Keratinocyte (primary cell): ENCODE measurements at regions not wholly inside any gene's neighbourhood (a gene's known extent, or its start where the extent isn't known, plus 50 kb on each side); places are given as distances from the start of the nearest gene placed in this dataset.

Experiments used
- DNase-seq: peaks from one replicate; pipeline ENCODE4 v3.0.0-alpha.2; 2011; ENCODE audit warnings: low read depth, missing footprints, low spot score
- FAIRE-seq: peaks from 2 replicates; lab custom pipeline; 2011; peaks lifted over from hg19 to GRCh38; lab: Jason Lieb, UNC
- H2AFZ ChIP-seq: 2 replicates; pipeline ENCODE4 v1.6.0; 2012; ENCODE audit warnings: low read length, control low read depth, inconsistent platforms; ENCODE audit not compliant: control insufficient read depth
- H3K27ac ChIP-seq: 2 replicates; pipeline ENCODE4 v1.5.1; 2011; ENCODE audit warnings: low read length; ENCODE audit not compliant: control insufficient read depth, insufficient read depth
- H3K27me3 ChIP-seq: 3 replicates; pipeline ENCODE4 v1.6.0; 2011; ENCODE audit warnings: low read length; ENCODE audit not compliant: control insufficient read depth, insufficient read depth; ENCODE audit errors: extremely low read depth
- H3K36me3 ChIP-seq, 2 experiments: 2 replicates in 1 of 2; 3 replicates in 1 of 2; pipeline ENCODE4 v1.5.1; 2011; ENCODE audit warnings: low read length in 2 of 2, mild to moderate bottlenecking in 1 of 2; ENCODE audit not compliant: control insufficient read depth in 2 of 2, insufficient read depth in 2 of 2; ENCODE audit errors: extremely low read depth in 1 of 2
- H3K4me1 ChIP-seq: 3 replicates; pipeline ENCODE4 v1.5.1; 2011; ENCODE audit warnings: low read length; ENCODE audit not compliant: control insufficient read depth, insufficient read depth; ENCODE audit errors: extremely low read depth
- H3K4me2 ChIP-seq: 3 replicates; pipeline ENCODE4 v1.6.0; 2011; ENCODE audit warnings: low read depth, low read length; ENCODE audit not compliant: control insufficient read depth, insufficient read depth; ENCODE audit errors: extremely low read depth
- H3K4me3 ChIP-seq, 3 experiments: fragments of 200-600 bp in 1 of 3; sonication (generic) in 1 of 3; 2 replicates in 2 of 3; 3 replicates in 1 of 3; pipeline ENCODE4 v1.5.1; 2011 to 2016; ENCODE audit warnings: low read length in 3 of 3, mild to moderate bottlenecking in 3 of 3, control low read depth in 2 of 3, inconsistent platforms in 1 of 3, low read depth in 1 of 3, mixed read lengths in 1 of 3, mixed run types in 1 of 3, moderate library complexity in 1 of 3; ENCODE audit not compliant: control insufficient read depth in 2 of 3, insufficient read depth in 2 of 3; ENCODE audit errors: extremely low read depth in 1 of 3
- H3K79me2 ChIP-seq: 2 replicates; pipeline ENCODE4 v1.6.0; 2012; ENCODE audit warnings: low read length; ENCODE audit not compliant: control insufficient read depth, insufficient read depth
- H3K9ac ChIP-seq: 3 replicates; pipeline ENCODE4 v1.6.0; 2011; ENCODE audit warnings: low read length; ENCODE audit not compliant: control insufficient read depth, insufficient read depth; ENCODE audit errors: extremely low read depth
- H3K9me1 ChIP-seq: 3 replicates; pipeline ENCODE4 v1.6.0; 2011; ENCODE audit warnings: low read length; ENCODE audit not compliant: control insufficient read depth, insufficient read depth; ENCODE audit errors: extremely low read depth
- H3K9me3 ChIP-seq: 2 replicates; pipeline ENCODE4 v1.5.1; 2012; ENCODE audit warnings: low read depth, low read length; ENCODE audit not compliant: control insufficient read depth
- H4K20me1 ChIP-seq: 3 replicates; pipeline ENCODE4 v1.6.0; 2011; ENCODE audit warnings: low read length; ENCODE audit not compliant: control insufficient read depth, insufficient read depth; ENCODE audit errors: extremely low read depth
- CTCF ChIP-seq, 3 experiments: IDR thresholded peaks in 1 of 3; conservative IDR thresholded peaks in 1 of 3; optimal IDR thresholded peaks in 1 of 3; 2 replicates in 2 of 3; 3 replicates in 1 of 3; pipeline versions ENCODE3 to v1.5.1; 2011; ENCODE audit warnings: low read length in 3 of 3, mild to moderate bottlenecking in 3 of 3, moderate library complexity in 2 of 3, control low read depth in 1 of 3, inconsistent platforms in 1 of 3; ENCODE audit not compliant: insufficient read depth in 2 of 3; ENCODE audit errors: extremely low read depth in 1 of 3
- EZH2 ChIP-seq: IDR thresholded peaks from one replicate; pipeline ENCODE4 v1.6.1; 2012; ENCODE audit warnings: inconsistent platforms, mild to moderate bottlenecking, low read length, moderate library complexity
- dilution Hi-C: fragments of 300-500 bp; cut with MboI; formaldehyde crosslinking; loops from one replicate; pipeline ENCODE4 v1.7.0; 2020; ENCODE audit warnings: low sequenced_read_pairs; ENCODE audit not compliant: extremely low pct_ligation_motif_present

- H3K9me1 ChIP-seq = no peaks in the 10 kb centered on the region
- TF ChIP-seq CTCF (optimal IDR thresholded peaks at IDR 0.05 in 1 of 3, IDR thresholded peaks at IDR 0.05 in 1 of 3, conservative IDR thresholded peaks at IDR 0.05 in 1 of 3; ENCODE audit: extremely low read depth in 1 of 3, insufficient read depth in 2 of 3, low read length in 3 of 3) (no peak), EZH2 (no peak)
- no peak overlapping the region for H3K9ac ChIP-seq
- H3K9me3 ChIP-seq = no peaks in the 10 kb centered on the region
- peaks cover 5% of the 10 kb centered on the region for H3K27me3 ChIP-seq
- DNase-seq = no peak
- H4K20me1 ChIP-seq = no peaks in the 10 kb centered on the region
- FAIRE-seq = no peak
- dilution Hi-C loops = no loop called here
- H3K4me1 ChIP-seq = no peaks in the 10 kb centered on the region
- H2AFZ ChIP-seq = no peak overlapping the region
- no peaks in the 10 kb centered on the region for H3K79me2 ChIP-seq
- H3K36me3 ChIP-seq = no peaks in the 10 kb centered on the region
- H3K4me2 ChIP-seq = no peak overlapping the region
- no peak overlapping the region for H3K27ac ChIP-seq
- no peak overlapping the region for H3K4me3 ChIP-seq
Measured at GRCh38 chr1:184219414-184219813, 167.4 kb upstream of the C1orf21 start.

GRCh38 chr1:184219883-184220282 is 166.9 kb upstream of the C1orf21 start:
- no peak overlapping the region for H2AFZ ChIP-seq
- peaks cover 5% of the 10 kb centered on the region for H3K27me3 ChIP-seq
- no peak for FAIRE-seq
- H3K79me2 ChIP-seq = no peaks in the 10 kb centered on the region
- no peaks in the 10 kb centered on the region for H3K4me1 ChIP-seq
- dilution Hi-C loops = no loop called here
- H3K27ac ChIP-seq = no peak overlapping the region
- H3K36me3 ChIP-seq = no peaks in the 10 kb centered on the region
- DNase-seq = no peak
- no peaks in the 10 kb centered on the region for H3K9me3 ChIP-seq
- TF ChIP-seq EZH2 (no peak), CTCF (optimal IDR thresholded peaks at IDR 0.05 in 1 of 3, IDR thresholded peaks at IDR 0.05 in 1 of 3, conservative IDR thresholded peaks at IDR 0.05 in 1 of 3; ENCODE audit: extremely low read depth in 1 of 3, insufficient read depth in 2 of 3, low read length in 3 of 3) (no peak)
- no peaks in the 10 kb centered on the region for H3K9me1 ChIP-seq
- H3K9ac ChIP-seq = no peak overlapping the region
- H3K4me2 ChIP-seq = no peak overlapping the region
- H4K20me1 ChIP-seq = no peaks in the 10 kb centered on the region
- H3K4me3 ChIP-seq = no peak overlapping the region
